A549 (cell line): ENCODE measurements at regions not wholly inside any gene's neighbourhood (a gene's known extent, or its start where the extent isn't known, plus 50 kb on each side); places are given as distances from the start of the nearest gene placed in this dataset.

Experiments used
- KDM5A ChIP-seq: fragments of 200-600 bp; sonication (generic); IDR thresholded peaks from 2 replicates; pipeline ENCODE4 v1.6.1; 2016; ENCODE audit warnings: antibody characterized with exemption, mild to moderate bottlenecking
- POLR2A ChIP-seq: IDR thresholded peaks from 2 replicates; pipeline ENCODE4 v1.6.1; 2012; ENCODE audit warnings: mild to moderate bottlenecking, low read length

- TF ChIP-seq KDM5A (no peak), POLR2A (no peak)
These were observed 662.3 kb downstream of the SATB2 start for GRCh38 chr2:198795419-198795818.
